H1 (cell line): ENCODE measurements at regions not wholly inside any gene's neighbourhood (a gene's known extent, or its start where the extent isn't known, plus 50 kb on each side); places are given as distances from the start of the nearest gene placed in this dataset.

Experiments
- CTCF ChIP-seq, 3 experiments: IDR thresholded peaks; 1 replicate in 2 of 3; 2 replicates in 1 of 3; pipeline versions ENCODE4 v1.5.1 to v1.6.1; 2011; ENCODE audit warnings: low read length in 3 of 3, mild to moderate bottlenecking in 3 of 3, inconsistent platforms in 2 of 3, low read depth in 1 of 3, moderate library complexity in 1 of 3; ENCODE audit not compliant: insufficient read depth in 1 of 3; ENCODE audit errors: control extremely low read depth in 1 of 3
- KDM4A ChIP-seq: IDR thresholded peaks from one replicate; pipeline ENCODE4 v1.7.1; 2012; ENCODE audit warnings: low read depth, mild to moderate bottlenecking, moderate library complexity, low read length, inconsistent platforms; ENCODE audit not compliant: severe bottlenecking
- YY1 ChIP-seq: IDR thresholded peaks from 2 replicates; pipeline ENCODE4 v1.6.1; 2011; ENCODE audit warnings: low read depth, mild to moderate bottlenecking, low read length

GRCh38 chr12:24600551-24600950 lies 348.4 kb downstream of the BCAT1 start (continued):
- TF ChIP-seq CTCF (IDR thresholded peaks at IDR 0.05; ENCODE audit: control extremely low read depth in 1 of 3, insufficient read depth in 1 of 3, low read depth in 1 of 3, low read length in 3 of 3) (no peak), YY1 (no peak), KDM4A (no peak)
